HCEC 1CT (cell line): ENCODE measurements at regions not wholly inside any gene's neighbourhood (a gene's known extent, or its start where the extent isn't known, plus 50 kb on each side); places are given as distances from the start of the nearest gene placed in this dataset.
A peak's percentile ranks its signal among the peaks of the same experiment; 100 is the strongest.

ENCODE experiments used
- DNase-seq: peaks from one replicate; pipeline ENCODE4 v3.0.0-alpha.2; 2017

DNA sequence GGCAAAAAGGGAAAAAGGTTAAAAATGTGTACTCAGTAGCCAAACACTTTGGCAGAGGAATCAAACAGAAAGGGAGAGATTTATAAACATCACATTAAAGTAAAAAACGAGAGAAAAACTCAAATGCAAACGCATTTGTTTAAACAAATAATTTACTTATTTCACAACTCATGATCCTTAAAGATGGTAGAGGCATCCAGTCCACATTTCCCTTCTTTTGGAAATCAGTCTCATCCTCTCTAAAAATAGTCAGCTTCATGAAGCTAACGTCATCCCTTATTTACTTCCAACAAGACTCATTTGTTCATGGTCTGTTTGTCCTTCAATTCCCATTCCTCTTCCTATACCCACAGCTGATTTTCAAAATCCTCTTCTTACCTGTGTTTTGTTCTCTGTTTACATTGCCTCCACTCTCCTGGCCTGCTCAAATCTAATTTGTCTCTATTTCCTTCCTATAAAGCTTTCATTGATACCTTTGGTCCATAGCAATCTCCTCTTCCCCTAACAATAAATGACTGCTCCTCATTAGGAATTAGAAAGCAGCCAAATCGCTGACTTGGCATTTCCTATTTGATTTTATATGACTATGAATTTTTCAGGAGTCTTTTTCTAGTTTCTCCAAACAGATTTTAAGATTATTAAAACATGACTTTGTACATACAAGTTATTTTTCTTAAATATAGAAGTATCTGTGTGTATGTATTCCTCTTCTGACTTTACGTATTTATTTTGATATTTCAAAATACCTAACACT lies 805.3 kb downstream of the TLE1 start:
- DNase-seq, result no peak

DNA sequence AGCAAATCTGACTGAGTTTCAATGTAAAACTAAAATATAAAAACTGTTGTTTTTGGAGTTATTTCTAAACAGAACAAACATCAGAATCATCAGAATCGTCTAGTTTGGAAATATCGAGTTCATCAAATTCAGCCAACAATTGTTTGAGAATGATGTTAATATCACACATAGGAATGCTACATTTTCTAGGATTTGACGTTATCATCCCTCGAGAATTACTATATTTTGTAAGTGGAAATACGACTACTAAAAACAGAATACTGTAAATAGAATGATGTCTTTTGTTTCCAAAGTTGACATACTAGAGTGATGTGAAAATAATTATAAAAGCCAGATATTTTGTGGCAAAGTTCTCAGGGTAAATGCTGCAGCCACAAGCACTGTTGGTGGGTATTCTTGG lies 805.9 kb downstream of the TLE1 start:
- no peak for DNase-seq

DNA sequence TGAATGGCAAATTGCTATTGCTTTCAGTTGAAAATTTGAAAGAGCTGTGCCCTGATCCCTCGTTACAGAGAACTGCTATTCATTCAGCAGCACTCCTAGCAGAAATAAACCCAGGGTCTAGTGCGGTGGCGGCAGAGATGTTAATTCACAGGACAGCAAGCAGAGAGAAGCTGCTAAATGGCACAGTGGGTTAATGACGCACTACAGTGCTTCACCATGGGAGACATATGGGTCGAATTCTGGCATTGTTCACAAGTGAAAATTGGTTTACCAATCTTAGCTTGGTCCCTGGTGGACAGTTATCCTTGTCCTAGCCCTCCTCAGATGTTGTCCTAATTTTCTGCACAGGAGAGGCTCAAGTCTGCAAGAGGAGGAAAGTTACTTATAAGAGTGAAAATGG lies 807.4 kb downstream of the TLE1 start:
- DNase-seq, result no peak

DNA sequence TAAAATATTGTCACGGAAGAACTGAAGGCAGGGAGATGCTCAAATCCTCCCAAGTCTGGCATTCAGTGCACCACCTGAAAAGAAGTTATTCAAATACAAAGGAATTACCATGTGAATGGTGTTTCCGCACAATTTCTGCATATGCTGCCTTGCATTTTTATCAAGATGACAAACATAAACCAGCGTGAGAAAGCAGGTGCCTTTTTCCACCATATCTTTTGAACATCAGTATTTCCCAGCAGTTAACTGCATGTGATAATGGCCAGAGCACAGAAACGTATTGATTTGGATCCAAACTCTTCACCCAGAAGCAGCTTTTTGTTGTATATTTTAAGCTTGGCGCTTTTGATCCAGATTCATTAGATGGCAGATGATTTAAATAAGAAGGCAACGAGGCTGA lies 808.0 kb downstream of the TLE1 start:
- DNase-seq, result no peak

DNA sequence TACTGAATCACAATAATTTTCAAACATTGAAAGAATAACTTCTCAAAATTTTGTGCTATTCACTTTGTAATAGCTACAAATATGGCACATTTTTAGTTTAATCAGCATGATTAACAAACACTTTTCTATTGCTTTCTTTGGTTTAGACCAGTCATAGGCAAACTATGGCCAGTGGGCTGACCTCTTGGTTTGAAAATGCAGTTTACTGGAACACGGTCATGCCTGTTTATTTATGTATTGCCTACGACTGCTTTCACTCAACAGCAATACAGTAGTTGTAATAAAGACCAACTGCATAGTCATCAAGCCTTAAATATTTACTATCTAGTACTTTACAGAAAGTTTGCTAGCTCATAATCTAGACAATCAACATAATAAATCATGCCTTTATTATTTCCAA lies 810.8 kb downstream of the TLE1 start:
- peak; percentile 91 for DNase-seq

DNA sequence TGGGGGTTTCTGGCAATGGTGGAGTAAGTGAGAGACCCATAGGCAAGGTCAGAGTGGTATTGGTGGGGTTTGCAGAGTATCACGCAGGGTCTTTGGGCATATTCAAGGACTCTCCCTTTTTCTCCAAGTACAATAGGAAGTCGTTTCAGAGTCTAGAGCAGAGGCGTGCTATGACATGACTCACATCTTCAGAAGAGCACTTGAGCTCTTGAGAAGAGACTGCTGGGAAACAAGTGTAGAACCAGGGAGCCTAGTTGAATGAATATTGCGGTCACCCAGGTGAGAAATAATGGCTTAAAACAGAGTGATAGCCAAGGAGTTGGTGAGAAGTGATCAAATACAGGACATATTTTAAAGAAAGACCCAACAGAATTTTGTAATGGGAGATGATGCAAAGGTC lies 813.4 kb downstream of the TLE1 start:
- no peak for DNase-seq

DNA sequence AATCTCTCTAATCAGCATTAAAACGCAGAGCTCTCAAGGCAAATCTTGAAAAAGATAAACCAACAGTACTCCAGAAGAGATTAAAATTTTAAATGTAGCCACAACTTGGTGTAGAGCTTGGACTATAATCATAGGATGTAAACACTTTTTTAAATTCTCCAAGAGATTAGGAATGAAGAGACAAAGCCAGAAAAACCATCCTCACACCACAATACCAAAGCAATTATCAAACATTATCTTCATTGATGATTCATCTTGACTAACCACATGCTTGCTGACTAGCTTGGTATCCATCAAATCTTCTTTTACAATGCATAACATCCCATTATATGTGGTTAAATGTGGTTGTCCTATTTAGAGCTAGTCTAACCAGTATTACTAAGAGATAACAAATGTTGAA lies 815.1 kb downstream of the TLE1 start:
- DNase-seq, result peak; percentile 93

DNA sequence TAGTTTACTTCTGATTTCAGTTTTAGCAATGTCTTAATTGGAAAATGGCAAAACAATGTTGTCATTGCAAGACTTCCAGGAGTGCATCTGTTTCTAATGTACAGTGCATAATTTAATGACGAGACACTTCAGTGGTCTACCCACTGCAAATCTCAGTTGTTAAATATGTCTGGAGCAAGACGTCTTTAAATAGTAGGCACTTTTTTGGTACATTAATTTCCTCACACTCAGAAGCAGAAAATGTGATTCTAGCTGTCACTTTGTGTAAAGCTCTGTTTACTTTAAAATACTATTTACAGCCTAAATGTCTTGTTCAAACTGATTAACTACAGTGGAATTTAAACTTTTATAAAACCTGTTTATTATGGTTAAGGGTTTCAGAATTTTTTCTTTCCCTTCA lies 815.5 kb downstream of the TLE1 start:
- peak; percentile 82 for DNase-seq

DNA sequence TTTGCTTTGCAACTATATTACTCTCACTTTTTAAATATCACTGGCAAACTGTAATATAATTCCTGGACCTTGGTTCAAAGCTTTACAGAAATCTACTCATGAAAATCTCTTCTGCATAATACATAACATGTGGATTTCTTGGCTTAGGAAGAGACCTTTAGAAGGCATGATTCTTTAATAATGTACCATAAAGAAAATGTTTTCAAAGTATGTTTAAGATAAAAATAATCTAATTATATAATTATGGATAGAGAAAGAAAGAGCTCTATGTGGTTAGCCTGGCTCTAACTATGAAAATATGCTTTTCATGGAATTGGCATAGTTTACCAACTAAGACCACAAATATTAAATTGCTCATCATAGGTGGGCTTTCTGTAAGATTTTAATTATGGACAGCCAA lies 817.8 kb downstream of the TLE1 start:
- no peak for DNase-seq

DNA sequence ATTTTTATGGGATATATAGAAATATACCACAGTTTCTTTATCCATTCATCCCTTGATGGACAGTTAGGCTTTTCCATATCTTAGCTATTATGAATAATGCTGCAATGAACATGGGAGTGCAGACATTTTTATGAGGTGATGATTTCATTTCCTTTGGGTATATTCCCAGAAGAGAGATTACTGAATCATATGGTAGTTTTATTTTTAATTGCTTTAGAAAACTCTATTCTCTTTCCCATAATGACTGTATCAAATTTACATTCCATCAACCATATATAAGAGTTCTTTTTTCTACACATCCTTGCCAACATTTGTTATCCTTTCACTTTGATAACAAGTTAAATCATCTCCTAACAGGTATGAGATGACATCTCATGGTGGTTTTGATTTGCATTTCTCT lies 821.6 kb downstream of the TLE1 start:
- peak; percentile 91 for DNase-seq

DNA sequence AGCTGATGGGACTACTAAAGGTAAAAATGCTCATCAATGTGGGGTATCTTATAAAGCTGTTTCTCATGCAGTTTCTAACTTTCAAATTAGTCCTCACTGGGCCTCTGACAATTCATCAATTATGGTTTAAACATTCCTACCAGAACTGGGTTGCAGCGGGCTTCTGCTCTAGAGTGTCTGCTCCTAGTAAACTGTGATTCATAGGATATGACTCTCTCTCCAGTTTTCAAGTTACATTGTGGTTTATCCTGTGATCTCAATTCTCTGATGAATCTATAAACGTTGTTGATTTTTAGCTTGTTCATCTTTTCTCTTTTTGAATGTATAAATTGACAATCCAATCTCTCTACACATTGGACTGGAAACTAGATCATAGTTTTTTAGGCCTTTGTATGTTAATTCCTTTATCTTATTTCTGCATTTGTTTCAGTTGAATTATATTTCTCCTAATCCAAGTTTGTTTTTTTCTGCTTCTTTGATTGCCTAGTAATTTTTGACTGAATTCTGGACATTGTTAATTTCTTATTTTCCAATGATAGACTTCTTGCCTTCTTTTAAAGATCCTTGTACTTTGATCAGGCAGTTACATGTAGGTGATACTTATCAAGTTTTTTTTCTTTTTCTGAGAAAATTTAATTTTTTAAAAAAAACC lies 822.6 kb downstream of the TLE1 start:
- peak; percentile 90 for DNase-seq

DNA sequence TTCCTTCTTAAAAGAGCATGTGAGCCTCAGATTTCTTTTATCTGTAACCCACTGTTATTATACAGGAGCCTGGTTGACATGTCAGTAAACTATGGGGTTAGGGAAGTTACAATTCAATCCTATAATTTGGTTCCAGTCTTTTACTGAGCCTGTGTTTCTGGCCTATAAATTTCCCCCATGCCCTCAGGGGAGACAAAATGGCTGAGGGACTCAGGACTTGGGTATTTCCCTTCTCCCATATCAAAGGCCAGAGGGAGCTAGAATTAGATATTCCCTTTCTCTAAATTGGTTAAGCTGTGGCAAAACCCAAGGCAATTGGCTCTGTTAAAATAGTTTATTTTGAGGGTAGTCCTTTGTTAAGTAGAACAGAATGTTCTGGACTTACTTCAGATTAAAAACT lies 823.2 kb downstream of the TLE1 start:
- no peak for DNase-seq

DNA sequence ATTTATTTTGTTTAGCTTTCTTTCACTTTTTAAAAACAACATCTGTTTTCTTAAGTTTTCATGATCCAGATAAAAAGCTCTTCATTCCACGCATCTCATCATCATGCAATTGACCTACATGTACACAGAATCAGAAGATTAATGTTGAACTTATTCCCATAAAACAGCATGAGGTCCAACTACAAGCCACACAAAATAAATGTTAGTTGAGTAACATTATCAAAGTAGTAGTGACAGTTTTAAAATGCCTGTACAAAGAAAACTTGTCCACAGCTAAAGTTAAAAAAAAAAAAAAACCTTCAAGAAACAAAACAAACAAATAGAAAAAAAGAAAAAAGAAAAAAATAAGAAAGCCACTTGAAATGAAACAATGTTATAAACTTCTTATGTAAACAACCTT lies 846.3 kb downstream of the TLE1 start:
- DNase-seq, result no peak

DNA sequence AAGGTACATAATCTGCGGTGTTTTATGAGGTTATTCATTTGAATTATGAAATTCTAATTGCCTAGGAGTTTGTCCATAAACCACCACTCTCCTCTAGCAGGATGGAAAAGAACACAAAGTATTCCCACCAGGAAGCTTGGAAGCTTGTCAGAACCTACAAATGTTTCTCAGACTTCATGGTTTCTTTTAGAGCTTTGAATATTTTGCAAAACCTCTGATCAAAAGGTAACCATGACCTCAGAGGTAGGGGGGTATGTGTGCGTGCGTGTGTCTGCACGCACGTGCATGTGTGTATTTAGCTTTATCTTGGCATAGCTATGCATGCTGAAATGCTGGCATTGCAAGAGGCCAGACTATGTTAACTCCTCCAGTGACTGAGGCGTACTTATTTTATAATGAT lies 847.0 kb downstream of the TLE1 start:
- no peak for DNase-seq

DNA sequence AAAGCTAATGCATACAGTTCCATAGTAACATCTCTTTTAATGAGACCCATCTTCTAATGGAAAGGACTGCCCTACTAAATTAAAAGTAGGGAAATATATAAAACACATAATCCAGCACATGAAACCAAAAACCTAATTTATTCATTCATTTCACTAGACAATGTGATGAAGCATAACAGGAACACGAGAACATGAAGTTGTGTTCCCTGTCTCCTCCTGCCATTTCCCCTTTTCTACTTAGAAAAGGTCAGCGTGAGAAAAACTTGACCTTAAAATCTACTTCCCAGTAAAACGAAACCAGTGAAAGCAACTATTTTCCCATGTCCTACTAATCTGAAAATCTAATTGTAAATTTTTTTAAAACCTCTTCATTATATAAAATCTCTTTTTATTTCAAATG lies 847.5 kb downstream of the TLE1 start:
- no peak for DNase-seq

DNA sequence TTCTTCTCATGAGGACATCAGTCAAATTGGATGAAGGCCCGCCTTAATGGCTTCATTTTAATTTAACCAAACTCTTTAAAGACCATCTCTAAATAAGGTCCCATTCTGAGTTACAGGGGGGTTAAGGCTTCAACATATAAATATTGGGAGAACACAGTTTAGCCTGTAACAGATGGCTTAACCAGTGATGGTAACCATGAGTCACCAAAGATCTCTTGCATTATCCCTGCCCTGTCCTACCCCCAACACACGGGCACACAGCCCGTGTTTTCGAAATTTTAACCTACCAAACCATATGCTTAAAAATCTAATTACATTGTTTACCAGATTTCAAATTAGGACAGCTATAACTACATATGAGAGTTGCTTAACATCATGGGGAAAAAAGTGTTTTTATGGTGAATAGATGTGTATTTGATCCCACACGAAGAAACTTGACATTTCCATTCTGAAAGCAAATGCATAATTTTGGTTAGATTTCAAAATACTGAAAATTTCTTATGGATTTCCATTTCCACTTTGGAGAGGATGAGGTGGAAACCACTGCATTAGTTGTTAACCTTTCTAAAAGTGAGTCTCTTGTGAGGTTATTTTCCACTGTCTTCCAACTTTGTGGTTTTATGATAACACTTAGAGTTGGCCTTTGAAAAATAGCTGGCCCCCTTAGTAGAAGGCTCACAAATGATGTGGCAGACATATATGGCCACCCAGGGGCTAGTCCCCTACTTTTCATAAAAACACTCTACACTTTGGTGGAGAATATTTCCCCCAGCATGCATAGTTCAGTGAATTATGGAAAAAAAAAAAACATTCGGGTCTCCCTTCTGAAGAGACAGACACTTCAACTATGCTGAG lies 849.3 kb downstream of the TLE1 start:
- no peak for DNase-seq

DNA sequence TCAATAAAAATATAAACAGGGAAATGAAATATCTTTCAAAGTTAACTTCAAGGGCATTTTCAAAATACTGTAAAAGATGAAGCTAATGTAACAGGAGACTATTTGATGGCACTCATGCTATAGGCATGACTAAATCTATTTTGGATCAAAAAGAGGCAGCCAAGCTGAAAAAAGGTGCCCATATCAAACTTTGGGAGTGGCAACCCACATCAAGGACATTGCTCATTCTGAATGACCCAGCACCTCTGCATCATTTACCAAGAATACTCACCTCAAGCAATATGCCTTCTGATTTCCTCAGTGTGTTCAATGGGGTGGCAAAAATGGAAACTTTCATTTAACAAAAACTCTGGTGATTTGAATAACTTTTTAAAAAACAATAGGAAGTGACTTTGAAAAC lies 853.3 kb downstream of the TLE1 start:
- DNase-seq, result no peak

DNA sequence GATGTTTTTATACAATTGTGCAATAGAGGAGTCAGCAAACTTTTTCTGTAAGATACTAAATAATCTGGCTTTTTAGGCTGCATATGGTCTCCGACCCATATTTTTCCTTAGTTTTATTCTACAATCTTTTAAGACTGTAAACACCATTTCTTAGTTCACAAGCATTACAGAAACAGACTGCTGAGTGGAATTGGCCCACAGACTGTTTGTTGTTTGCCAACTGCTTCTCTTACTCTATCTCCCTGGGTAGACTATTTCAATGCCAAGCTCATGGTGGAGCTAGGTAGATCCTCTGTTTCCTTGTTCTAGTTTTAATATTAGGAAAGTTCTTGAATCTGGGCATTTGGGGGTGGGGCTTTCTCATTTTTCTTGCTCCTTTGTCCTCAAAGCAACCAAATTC lies 857.6 kb downstream of the TLE1 start:
- no peak for DNase-seq

DNA sequence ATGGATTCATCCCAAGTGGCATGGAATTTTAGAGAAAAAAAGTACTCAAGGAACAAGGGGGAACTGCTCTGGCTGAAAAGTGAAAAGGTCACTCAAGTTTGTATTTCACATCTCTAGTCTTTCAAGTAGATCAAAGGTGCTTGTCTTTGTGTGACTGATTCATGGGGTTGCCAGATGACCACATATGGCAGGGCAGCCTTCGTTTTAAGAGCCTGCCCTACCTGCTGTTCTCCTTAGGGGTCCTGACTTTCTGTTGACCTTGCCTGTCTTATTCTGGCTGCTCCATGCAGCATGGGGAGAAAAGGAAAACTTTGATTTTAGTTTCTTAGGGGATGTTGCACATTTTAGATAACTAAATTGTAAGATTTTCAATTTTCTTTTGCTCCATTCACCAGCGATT lies 877.7 kb downstream of the TLE1 start:
- DNase-seq, result no peak

DNA sequence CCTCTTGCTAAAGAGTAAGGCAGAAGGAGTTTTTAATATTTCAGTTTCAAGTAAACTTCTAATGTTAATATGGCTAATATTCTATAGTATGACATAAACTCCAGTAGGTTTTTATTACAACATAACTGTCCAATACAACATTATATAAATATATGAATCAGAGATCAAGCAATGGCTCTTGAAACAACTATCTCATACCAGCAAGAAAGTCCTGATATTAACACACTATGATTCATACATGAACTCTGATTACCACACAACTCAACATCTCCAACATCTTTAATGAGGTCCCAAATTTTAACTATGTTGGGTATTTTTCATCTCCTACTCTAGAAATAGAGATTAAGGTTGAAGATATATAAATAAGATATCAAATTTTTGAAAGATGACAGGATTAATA lies 878.3 kb downstream of the TLE1 start:
- DNase-seq, result peak; percentile 76

DNA sequence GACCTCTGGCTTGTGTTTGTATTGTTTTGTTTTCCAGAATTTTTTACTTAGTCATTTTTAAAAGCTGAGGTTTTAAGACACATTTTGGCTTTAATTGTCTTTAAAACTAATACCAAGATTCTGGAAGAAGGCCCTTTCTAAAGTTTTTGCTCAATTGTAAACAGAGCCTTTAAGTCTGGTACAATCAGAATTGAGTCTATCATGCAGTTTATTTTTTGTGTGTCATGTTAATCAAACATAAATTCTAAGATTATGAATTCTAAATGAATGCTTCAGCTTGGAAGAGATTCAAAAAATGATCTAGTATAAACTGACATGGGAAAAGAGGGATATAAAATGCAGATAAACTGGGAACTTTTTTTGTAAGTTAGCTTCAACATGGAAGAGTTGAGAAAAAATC lies 882.7 kb downstream of the TLE1 start:
- DNase-seq, result no peak

DNA sequence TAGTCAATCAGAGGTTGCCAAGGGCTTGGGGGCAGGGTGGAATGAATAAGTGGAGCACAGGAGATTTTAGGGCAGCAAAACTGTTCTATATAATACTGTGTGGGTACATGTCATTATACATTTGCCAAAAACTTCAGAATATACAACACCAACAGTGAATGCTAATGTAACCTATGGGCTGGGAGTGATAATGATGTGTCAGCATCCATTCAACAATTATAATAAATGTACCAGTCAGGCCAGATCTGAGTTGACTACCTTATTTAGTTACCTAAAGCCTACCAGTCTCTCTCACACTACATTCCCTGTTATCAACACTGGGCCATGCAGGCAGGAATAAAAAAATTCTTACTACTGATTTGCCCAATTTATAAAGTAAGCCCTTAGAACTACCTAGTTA lies 884.5 kb downstream of the TLE1 start:
- DNase-seq, result no peak

DNA sequence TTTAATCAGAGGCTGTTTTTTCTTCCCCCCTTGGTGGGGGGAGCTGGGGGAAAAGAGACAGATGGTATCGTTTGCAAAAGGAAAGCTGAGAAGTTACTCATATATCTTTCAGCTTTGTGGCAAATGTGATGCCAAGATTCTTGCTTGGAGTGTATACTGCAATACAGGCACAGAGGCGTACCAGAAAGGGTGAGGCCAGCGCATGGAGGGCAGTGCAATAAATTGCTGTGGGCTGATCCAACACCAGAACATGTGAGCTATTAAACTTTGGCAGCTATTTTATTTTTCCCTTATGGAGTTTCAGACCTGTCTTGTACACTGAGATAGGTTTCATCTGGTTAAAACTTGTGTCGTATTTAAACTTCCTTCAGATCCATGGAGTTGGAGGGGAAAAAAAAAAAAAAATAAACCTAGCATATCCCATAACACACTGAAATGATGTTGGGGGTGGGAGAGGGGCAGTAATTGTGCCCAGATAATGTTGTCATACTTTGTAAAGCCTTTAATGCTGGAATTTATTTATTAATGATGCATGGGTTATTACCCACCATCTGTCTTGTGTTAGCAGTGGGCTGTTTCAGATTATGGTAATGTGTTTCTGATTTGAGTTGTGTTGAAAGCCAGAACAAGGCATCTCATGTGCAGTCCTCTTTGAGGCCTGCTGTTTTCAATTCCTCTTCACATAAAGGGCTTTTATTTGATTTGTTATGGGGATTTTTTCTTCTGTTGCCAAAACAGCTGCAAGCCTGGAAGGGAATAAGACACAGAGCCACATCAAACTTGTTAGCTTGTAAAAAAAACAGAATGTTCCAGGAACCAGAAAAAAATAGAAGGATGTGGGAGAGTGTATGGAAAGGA lies 891.3 kb downstream of the TLE1 start:
- DNase-seq, result peak; percentile 47
